ENCODE measurements at regions not wholly inside any gene's neighbourhood (a gene's known extent, or its start where the extent isn't known, plus 50 kb on each side); places are given as distances from the start of the nearest gene placed in this dataset.

DNA sequence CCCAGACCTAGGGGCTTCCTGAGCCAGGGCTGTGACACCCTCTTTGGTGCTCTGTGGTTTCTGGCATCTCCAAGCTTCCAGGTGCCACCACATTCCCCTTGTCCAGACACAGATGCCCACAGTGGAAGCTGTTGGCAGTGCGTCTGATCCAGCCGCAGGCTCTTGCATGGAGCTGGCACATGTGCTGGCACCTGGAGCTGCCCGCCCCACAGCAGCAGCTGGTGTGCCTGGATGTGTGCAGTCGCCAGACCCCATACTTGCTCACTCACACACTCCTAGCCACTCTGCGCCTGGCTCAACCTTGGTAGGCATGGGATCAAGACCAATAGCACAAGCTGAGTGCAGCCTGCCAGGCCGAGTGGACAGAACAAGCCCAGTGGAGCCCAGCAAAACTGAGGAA lies 106.5 kb downstream of the LYZL1 start:
- no peak for DNase-seq (ENCODE audit: low read depth in 1 of 2, low spot score in 1 of 2)

DNA sequence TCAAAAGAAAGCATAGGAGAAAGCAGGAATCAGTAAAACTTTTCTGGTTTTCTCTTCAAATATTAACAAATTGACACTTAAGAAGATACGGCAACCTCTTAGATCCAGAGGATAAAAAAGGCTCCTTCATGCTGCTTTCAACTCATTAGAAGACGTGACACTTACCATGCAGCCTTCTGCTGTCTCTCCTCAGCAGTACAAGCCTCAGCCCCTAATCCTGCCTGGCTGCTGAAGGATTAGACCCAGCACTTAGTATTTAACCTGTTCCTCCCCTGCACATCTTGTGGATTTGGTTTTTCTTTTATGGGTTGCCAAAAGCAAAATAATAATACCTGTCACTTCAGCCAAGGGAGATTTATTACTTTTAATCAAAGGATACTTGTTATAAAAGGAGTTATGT lies 108.4 kb downstream of the LYZL1 start:
- DNase-seq (ENCODE audit: low read depth in 1 of 2, low spot score in 1 of 2): no peak

- DNase-seq (ENCODE audit: low read depth in 1 of 2, low spot score in 1 of 2): no peak
Measured at GRCh38 chr10:29403208-29403607, 114.3 kb downstream of the LYZL1 start.

DNA sequence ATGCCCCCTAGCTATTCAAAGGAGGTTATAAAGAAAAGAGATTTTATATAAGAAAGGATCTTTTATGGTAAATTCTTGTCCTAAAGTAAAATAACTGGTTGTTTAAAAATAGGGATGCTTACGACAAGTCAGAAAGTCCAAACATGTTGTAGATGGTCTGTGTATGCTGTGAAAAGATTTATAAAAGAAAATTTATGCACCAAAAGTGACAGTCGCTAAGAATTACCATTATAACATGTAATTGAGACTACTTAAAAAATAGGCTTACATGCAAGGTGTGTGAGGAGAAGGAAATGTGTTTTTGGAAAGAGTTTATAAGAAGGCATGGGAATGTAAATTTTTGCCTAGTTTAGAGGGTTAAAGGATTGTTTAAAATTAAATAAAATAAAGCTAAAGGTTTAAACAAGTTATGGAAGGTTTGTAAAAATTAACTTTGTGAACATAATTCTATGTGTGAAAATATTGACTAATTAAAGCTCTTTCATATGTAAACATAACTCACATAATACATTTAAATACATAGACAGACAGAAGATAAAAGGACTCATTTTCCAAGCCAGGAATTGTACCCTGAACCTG lies 118.5 kb downstream of the LYZL1 start:
- no peak for DNase-seq (ENCODE audit: low read depth in 1 of 2, low spot score in 1 of 2)
